Stomach (tissue), 8 donors: ENCODE measurements at regions not wholly inside any gene's neighbourhood (a gene's known extent, or its start where the extent isn't known, plus 50 kb on each side); places are given as distances from the start of the nearest gene placed in this dataset.

Experiments used
- DNase-seq, 2 donors: peaks; one replicate each; pipeline versions ENCODE4 v3.0.0 to v3.0.0-alpha.2; 2013 to 2019
- H3K27ac ChIP-seq, 5 donors: fragments of 200-600 bp in 4 of 5; sonication (generic) in 4 of 5; one replicate each; pipeline ENCODE4 v1.5.1; 2013 to 2019; ENCODE audit warnings: mild to moderate bottlenecking in 1 of 5, moderate library complexity in 1 of 5
- H3K27me3 ChIP-seq, 3 donors: fragments of 200-600 bp; sonication (generic); one replicate each; pipeline ENCODE4 v1.5.1; 2017 to 2019; ENCODE audit warnings: mixed run types in 1 of 3
- H3K36me3 ChIP-seq, 4 donors: fragments of 200-600 bp; sonication (generic); 1 replicate in 3 of 4; 2 replicates in 1 of 4; pipeline ENCODE4 v1.5.1; 2016 to 2019
- H3K4me1 ChIP-seq, 4 donors: fragments of 200-600 bp; sonication (generic); one replicate each; pipeline ENCODE4 v1.5.1; 2016 to 2019
- H3K4me3 ChIP-seq, 4 donors: fragments of 200-600 bp; sonication (generic) in 3 of 4; one replicate each; pipeline ENCODE4 v1.5.1; 2016 to 2019; ENCODE audit warnings: mild to moderate bottlenecking in 1 of 4
- H3K9me3 ChIP-seq, 4 donors: fragments of 200-600 bp; sonication (generic); one replicate each; pipeline ENCODE4 v1.5.1; 2016 to 2019
- CTCF ChIP-seq, 7 experiments: fragments of 450-650 bp in 4 of 7; fragments of 200-600 bp in 3 of 7; sonication (generic) in 3 of 7; IDR thresholded peaks; one replicate each; pipeline ENCODE4 v1.5.1; 2016 to 2019; ENCODE audit warnings: antibody characterized with exemption in 7 of 7, control low read depth in 2 of 7, mild to moderate bottlenecking in 1 of 7
- EP300 ChIP-seq: sonication (generic); formaldehyde crosslinking; IDR thresholded peaks from one replicate; pipeline ENCODE4 v1.6.1; 2017; ENCODE audit warnings: antibody characterized with exemption
- POLR2A ChIP-seq, 4 donors: fragments of 450-650 bp; IDR thresholded peaks; one replicate each; pipeline ENCODE4 v1.6.1; 2016; ENCODE audit warnings: antibody characterized with exemption in 4 of 4, control low read depth in 2 of 4, mild to moderate bottlenecking in 1 of 4, moderate library complexity in 1 of 4
- POLR2AphosphoS5 ChIP-seq, 3 donors: sonication (generic); formaldehyde crosslinking; IDR thresholded peaks; one replicate each; pipeline ENCODE4 v1.6.1; 2016; ENCODE audit warnings: antibody characterized with exemption in 3 of 3
- WGBS, 5 donors: extraction: QIAGEN DNeasy Blood & Tissue Kit in 3 of 5; methylation state at CpG; one replicate each; pipeline versions ENCODE4 v1.1.5 to v1.1.7; 2013 to 2018; 5-methylcytosine and 5-hydroxymethylcytosine counted together
- intact Hi-C: fragments of 100-400 bp; cut with DNase I; formaldehyde crosslinking; loops from one replicate; pipeline ENCODE4 v1.15.1; 2023; ENCODE audit warnings: low total_unique reads
- donor health status: healthy with polysubstance abuse.
- donor health status: Bipolar disorder and iron deficiency.
- donor health status: healthy.

GRCh38 chr6:119661628-119662027, 312.1 kb upstream of the MAN1A1 start:
- TF ChIP-seq POLR2A (IDR thresholded peaks at IDR 0.05) (no peak), EP300 (no peak), CTCF (IDR thresholded peaks at IDR 0.05) (no peak), POLR2AphosphoS5 (IDR thresholded peaks at IDR 0.05) (no peak)
- Histone ChIP-seq H3K4me1 (no peaks in the 10 kb centered on the region), H3K27ac (no peak overlapping the region), H3K4me3 (no peak overlapping the region), H3K9me3 (peaks cover 0 to 5% (median 2%) of the 10 kb centered on the region in 4 donors), H3K36me3 (no peaks in the 10 kb centered on the region), H3K27me3 (no peaks in the 10 kb centered on the region)
- no peak for DNase-seq
- intact Hi-C loops, result no loop called here

GRCh38 chr6:119661078-119661477, 311.5 kb upstream of the MAN1A1 start:
- peaks cover 0 to 5% (median 2%) of the 10 kb centered on the region in 4 donors for H3K9me3 ChIP-seq
- intact Hi-C loops, result no loop called here
- no peaks in the 10 kb centered on the region for H3K36me3 ChIP-seq
- no peaks in the 10 kb centered on the region for H3K4me1 ChIP-seq
- TF ChIP-seq POLR2AphosphoS5 (IDR thresholded peaks at IDR 0.05) (no peak), EP300 (no peak)
- H3K27me3 ChIP-seq, result no peaks in the 10 kb centered on the region
- 84 to 90% (median 90%) methylated on average over 4 of the region's 4 CpGs for WGBS, 5 donors
- DNase-seq, result no peak
- H3K27ac ChIP-seq, result no peak overlapping the region
- no peak overlapping the region for H3K4me3 ChIP-seq

GRCh38 chr6:119658917-119659316, 309.4 kb upstream of the MAN1A1 start:
- H3K27ac ChIP-seq, result no peak overlapping the region
- no peak for TF ChIP-seq POLR2AphosphoS5 (IDR thresholded peaks at IDR 0.05)
- no peak for TF ChIP-seq CTCF (IDR thresholded peaks at IDR 0.05)
- TF ChIP-seq POLR2A (IDR thresholded peaks at IDR 0.05), result no peak
- no peak for TF ChIP-seq EP300
- intact Hi-C loops, result no loop called here
- H3K4me1 ChIP-seq, result no peaks in the 10 kb centered on the region
- H3K4me3 ChIP-seq, result no peak overlapping the region
- DNase-seq, result no peak
- H3K27me3 ChIP-seq, result no peaks in the 10 kb centered on the region
- H3K36me3 ChIP-seq, result no peaks in the 10 kb centered on the region
- no peaks in the 10 kb centered on the region for H3K9me3 ChIP-seq

DNA sequence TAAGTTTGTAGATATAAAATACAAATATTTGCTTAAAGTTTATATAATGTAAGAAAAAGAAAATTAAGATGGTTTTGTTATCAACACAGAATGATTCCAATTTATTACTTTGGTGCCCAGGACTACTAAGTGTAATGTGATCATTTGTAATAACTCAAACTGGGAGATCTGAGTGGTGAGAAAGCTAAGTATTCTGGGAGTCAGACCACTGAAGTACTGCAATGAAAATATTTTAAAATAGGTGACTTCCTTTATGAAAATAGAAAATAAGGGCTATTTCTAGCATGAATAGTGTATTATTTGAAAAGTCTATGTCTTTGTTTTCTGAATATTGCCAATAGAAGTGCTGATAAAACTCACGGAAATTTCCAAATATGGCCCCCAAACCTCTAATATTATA, 305.6 kb upstream of the MAN1A1 start:
- DNase-seq, result no peak
- no peak overlapping the region for H3K4me3 ChIP-seq
- H3K27ac ChIP-seq, result no peak overlapping the region
- no peaks in the 10 kb centered on the region for H3K4me1 ChIP-seq
- H3K27me3 ChIP-seq, result no peaks in the 10 kb centered on the region
- WGBS, 5 donors, result 63 to 89% (median 81%) methylated on average over 1 of the region's 1 CpG
- TF ChIP-seq POLR2AphosphoS5 (IDR thresholded peaks at IDR 0.05) (no peak), CTCF (IDR thresholded peaks at IDR 0.05) (no peak), EP300 (no peak), POLR2A (IDR thresholded peaks at IDR 0.05) (no peak)
- H3K36me3 ChIP-seq, result no peaks in the 10 kb centered on the region
- H3K9me3 ChIP-seq, result no peaks in the 10 kb centered on the region
- intact Hi-C loops, result no loop called here

- no peak overlapping the region for H3K4me3 ChIP-seq
- H3K4me1 ChIP-seq, result no peaks in the 10 kb centered on the region
- DNase-seq, result no peak
- WGBS, 5 donors, result 24 to 49% (median 37%) methylated on average over 2 of the region's 2 CpGs
- H3K36me3 ChIP-seq, result no peaks in the 10 kb centered on the region
- H3K27ac ChIP-seq, result no peak overlapping the region
- no peaks in the 10 kb centered on the region for H3K9me3 ChIP-seq
- TF ChIP-seq POLR2AphosphoS5 (IDR thresholded peaks at IDR 0.05) (no peak), POLR2A (IDR thresholded peaks at IDR 0.05) (no peak), EP300 (no peak), CTCF (IDR thresholded peaks at IDR 0.05) (no peak)
- H3K27me3 ChIP-seq, result no peaks in the 10 kb centered on the region
- intact Hi-C loops, result no loop called here
These were observed 303.8 kb upstream of the MAN1A1 start for GRCh38 chr6:119653329-119653728.
